ENCODE measurements at regions not wholly inside any gene's neighbourhood (a gene's known extent, or its start where the extent isn't known, plus 50 kb on each side); places are given as distances from the start of the nearest gene placed in this dataset.

- no peak overlapping the region for H4K91ac ChIP-seq (replicated peaks; ENCODE audit: insufficient read length, low read length)
- H2BK15ac ChIP-seq (ENCODE audit: low read length) = no peak overlapping the region
- no peaks in the 10 kb centered on the region for H4K20me1 ChIP-seq (replicated peaks in 1 of 2; ENCODE audit: control insufficient read depth in 1 of 2, insufficient read depth in 2 of 2, low read length in 2 of 2)
- WGBS, 2 experiments (ENCODE audit: extremely low coverage in 1 of 2, insufficient coverage in 1 of 2, insufficient read length in 1 of 2, insufficient replicate concordance in 2 of 2, low coverage in 1 of 2, low lambda C conversion rate in 2 of 2, missing lambda C conversion rate in 1 of 2) = 90% methylated on average over 4 of the region's 4 CpGs; no CpG with 5 or more reads in 1 of the 2 experiments
- H3K27me3 ChIP-seq (replicated peaks in 1 of 4; ENCODE audit: control insufficient read depth in 3 of 4, extremely low read depth in 1 of 4, insufficient read depth in 3 of 4, low read length in 3 of 4) = no peaks in the 10 kb centered on the region
- H2BK5ac ChIP-seq (ENCODE audit: low read depth, low read length) = no peak overlapping the region
- H3K4ac ChIP-seq (replicated peaks; ENCODE audit: insufficient read length, low read depth, low read length) = no peak overlapping the region
- no peak overlapping the region for H3K9ac ChIP-seq (replicated peaks in 1 of 4; ENCODE audit: extremely low read depth in 1 of 4, low read depth in 3 of 4, low read length in 3 of 4)
- no peaks in the 10 kb centered on the region; a peak in 1 of 8 replicates for H3K36me3 ChIP-seq (ENCODE audit: control insufficient read depth in 2 of 4, insufficient read depth in 4 of 4, low read length in 3 of 4)
- no peak overlapping the region for H3K18ac ChIP-seq (ENCODE audit: extremely low read depth, low read length)
- no peaks in the 10 kb centered on the region for H3K23me2 ChIP-seq (ENCODE audit: low read depth, low read length)
- no peak overlapping the region for H2AFZ ChIP-seq (ENCODE audit: low read length)
- H3K4me2 ChIP-seq (ENCODE audit: insufficient read depth in 1 of 2, low read depth in 2 of 2, low read length in 2 of 2) = no peak overlapping the region
- no peak overlapping the region for H4K8ac ChIP-seq (ENCODE audit: extremely low read depth, insufficient read depth, low read length)
- H3K79me2 ChIP-seq (ENCODE audit: control insufficient read depth in 1 of 2, insufficient read depth in 2 of 2, low read length in 2 of 2) = no peaks in the 10 kb centered on the region
- peaks cover 0 to 6% (median 1%) of the 10 kb centered on the region in 4 experiments; a peak in 3 of 7 replicates for H3K4me1 ChIP-seq (replicated peaks in 1 of 4; ENCODE audit: control insufficient read depth in 3 of 4, insufficient read depth in 4 of 4, low read length in 3 of 4)
- CTCF ChIA-PET (ENCODE audit: partially characterized antibody) = interaction anchor here (1.0 kb wide), 1 partner anchor 24 kb away, joined by 3 read pairs; no protein-coding TSS in a partner anchor
- no peak overlapping the region for H3K27ac ChIP-seq (ENCODE audit: low read depth, low read length)
- no peak overlapping the region for H3K23ac ChIP-seq (ENCODE audit: insufficient read length)
- POLR2A ChIA-PET (ENCODE audit: partially characterized antibody) = no interaction called here
- H3K9me3 ChIP-seq (ENCODE audit: insufficient read depth in 2 of 2, low read depth in 1 of 2, low read length in 1 of 2) = peaks cover 0 to 7% of the 10 kb centered on the region in 2 experiments; a peak in 1 of 4 replicates
- no peak overlapping the region for H2BK120ac ChIP-seq (replicated peaks; ENCODE audit: low read depth, low read length)
- H4K5ac ChIP-seq (ENCODE audit: insufficient read length, low read depth, low read length) = no peak overlapping the region
- H3K79me1 ChIP-seq (ENCODE audit: low read depth, low read length) = no peaks in the 10 kb centered on the region
- H2BK12ac ChIP-seq (ENCODE audit: low read depth, low read length) = no peak overlapping the region
- H3K56ac ChIP-seq (replicated peaks; ENCODE audit: insufficient read length, low read depth, low read length) = no peak overlapping the region
- FAIRE-seq (no peak), DNase-seq (ENCODE audit: low read depth in 1 of 2, low spot score in 2 of 2) (no peak)
- H3K4me3 ChIP-seq (ENCODE audit: extremely low read depth in 1 of 4, insufficient read depth in 2 of 4, low read depth in 3 of 4, low read length in 4 of 4) = no peak overlapping the region
- no peak overlapping the region for H3K14ac ChIP-seq (ENCODE audit: insufficient read length)
- no peak overlapping the region for H2AK5ac ChIP-seq (ENCODE audit: low read depth, low read length)
- no peak overlapping the region for H2BK20ac ChIP-seq (ENCODE audit: low read length)
- no peak for TF ChIP-seq NRF1 (IDR thresholded peaks at IDR 0.05; ENCODE audit: low read depth, low read length)
- TF ChIP-seq CEBPB (IDR thresholded peaks at IDR 0.05; ENCODE audit: low read depth, low read length) = no peak
- TF ChIP-seq CHD2 (IDR thresholded peaks at IDR 0.05; ENCODE audit: low read length) = no peak
- no peak for TF ChIP-seq RXRA (IDR thresholded peaks at IDR 0.05; ENCODE audit: insufficient read depth, low read depth, low read length)
- TF ChIP-seq TBP (IDR thresholded peaks at IDR 0.05; ENCODE audit: low read depth, low read length) = no peak
- TF ChIP-seq POLR2AphosphoS5 (IDR thresholded peaks at IDR 0.05; ENCODE audit: low read depth, low read length) = no peak
- TF ChIP-seq SUZ12 (IDR thresholded peaks at IDR 0.05; ENCODE audit: low read length) = no peak
- no peak for TF ChIP-seq SIRT6 (IDR thresholded peaks at IDR 0.05; ENCODE audit: low read length)
- TF ChIP-seq KDM1A (IDR thresholded peaks at IDR 0.05; ENCODE audit: borderline replicate concordance, low read length) = no peak
- TF ChIP-seq HDAC6 (IDR thresholded peaks at IDR 0.05; ENCODE audit: low read depth, low read length) = no peak
- no peak for TF ChIP-seq MAFK (IDR thresholded peaks at IDR 0.05; ENCODE audit: low read depth, low read length)
- TF ChIP-seq HDAC2 (IDR thresholded peaks at IDR 0.05; ENCODE audit: borderline replicate concordance in 1 of 2, low read depth in 2 of 2, low read length in 2 of 2) = no peak
- no peak for TF ChIP-seq USF2 (IDR thresholded peaks at IDR 0.05; ENCODE audit: low read length)
- no peak for TF ChIP-seq SAP30 (IDR thresholded peaks at IDR 0.05; ENCODE audit: insufficient read depth, insufficient replicate concordance, low read length)
Observed at GRCh38 chr20:60581606-60582115, 623.4 kb downstream of the CDH26 start.

All from H1 (cell line).